ENCODE measurements at regions not wholly inside any gene's neighbourhood (a gene's known extent, or its start where the extent isn't known, plus 50 kb on each side); places are given as distances from the start of the nearest gene placed in this dataset.

- TF ChIP-seq BHLHE40 (IDR thresholded peaks at IDR 0.05; ENCODE audit: borderline replicate concordance) (no peak), SP1 (IDR thresholded peaks at IDR 0.05) (no peak), ARNT (IDR thresholded peaks at IDR 0.05) (no peak), CTBP1 (IDR thresholded peaks at IDR 0.05; ENCODE audit: borderline replicate concordance) (no peak), FOXA1 (IDR thresholded peaks at IDR 0.05) (no peak), NFRKB (IDR thresholded peaks at IDR 0.05) (no peak), L3MBTL2 (conservative IDR thresholded peaks at IDR 0.05) (no peak), FOXM1 (IDR thresholded peaks at IDR 0.05; ENCODE audit: borderline replicate concordance) (no peak)
These were observed 193.2 kb upstream of the IGF1 start for GRCh38 chr12:102673606-102674005.
